Upper lobe of left lung (tissue), 6 donors: ENCODE measurements at regions not wholly inside any gene's neighbourhood (a gene's known extent, or its start where the extent isn't known, plus 50 kb on each side); places are given as distances from the start of the nearest gene placed in this dataset.

Source experiments
- ATAC-seq, 2 donors: fragments of 200-7000 bp; cut with Tn5 transposase; one replicate each; pipeline ENCODE4 v1.9.1; 2022; ENCODE audit warnings: mild to moderate bottlenecking in 2 of 2, moderate library complexity in 2 of 2; ENCODE audit not compliant: low FRiP score in 2 of 2
- DNase-seq, 2 donors: peaks; one replicate each; pipeline ENCODE4 v3.0.0-alpha.2; 2019 to 2020
- H3K27ac ChIP-seq, 4 donors: fragments of 200-600 bp; sonication (generic); one replicate each; pipeline ENCODE4 v1.5.1; 2016 to 2019
- H3K27me3 ChIP-seq, 4 donors: fragments of 200-600 bp; sonication (generic); one replicate each; pipeline ENCODE4 v1.5.1; 2017 to 2019
- H3K36me3 ChIP-seq, 4 donors: fragments of 200-600 bp; sonication (generic); one replicate each; pipeline ENCODE4 v1.5.1; 2016 to 2019
- H3K4me1 ChIP-seq, 4 donors: fragments of 200-600 bp; sonication (generic); one replicate each; pipeline ENCODE4 v1.5.1; 2018 to 2019
- H3K4me3 ChIP-seq, 4 donors: fragments of 200-600 bp; sonication (generic); one replicate each; pipeline ENCODE4 v1.5.1; 2017 to 2019; ENCODE audit warnings: mild to moderate bottlenecking in 2 of 4, moderate library complexity in 1 of 4
- H3K9me3 ChIP-seq, 4 donors: fragments of 200-600 bp; sonication (generic); one replicate each; pipeline ENCODE4 v1.5.1; 2018 to 2019
- EP300 ChIP-seq, 4 donors: sonication (generic); formaldehyde crosslinking; IDR thresholded peaks; one replicate each; pipeline ENCODE4 v1.5.1; 2017; ENCODE audit warnings: antibody characterized with exemption in 4 of 4, control low read depth in 2 of 4
- POLR2A ChIP-seq, 4 donors: fragments of 450-650 bp; IDR thresholded peaks; one replicate each; pipeline ENCODE4 v1.5.1; 2016 to 2017; ENCODE audit warnings: antibody characterized with exemption in 4 of 4, mild to moderate bottlenecking in 2 of 4
- POLR2AphosphoS5 ChIP-seq, 2 donors: sonication (generic); formaldehyde crosslinking; IDR thresholded peaks; one replicate each; pipeline ENCODE4 v1.5.1; 2017; ENCODE audit warnings: antibody characterized with exemption in 2 of 2
- WGBS, 2 donors: methylation state at CpG; one replicate each; pipeline ENCODE4 v1.1.5; 2017 to 2018; 5-methylcytosine and 5-hydroxymethylcytosine counted together
- TF ChIP-seq, protein P1 (sequence below), 6 experiments: fragments of 450-650 bp in 4 of 6; fragments of 200-600 bp in 2 of 6; sonication (generic) in 2 of 6; IDR thresholded peaks; one replicate each; pipeline ENCODE4 v1.5.1; 2016 to 2019; ENCODE audit warnings: antibody characterized with exemption in 6 of 6
- donor health status: DM: no; HTN: no; CAD: no; lungs with moderate emphysema.
- donor health status: DM: no; HTN: yes; CAD: no; lungs with severe emphysema.

DNA sequence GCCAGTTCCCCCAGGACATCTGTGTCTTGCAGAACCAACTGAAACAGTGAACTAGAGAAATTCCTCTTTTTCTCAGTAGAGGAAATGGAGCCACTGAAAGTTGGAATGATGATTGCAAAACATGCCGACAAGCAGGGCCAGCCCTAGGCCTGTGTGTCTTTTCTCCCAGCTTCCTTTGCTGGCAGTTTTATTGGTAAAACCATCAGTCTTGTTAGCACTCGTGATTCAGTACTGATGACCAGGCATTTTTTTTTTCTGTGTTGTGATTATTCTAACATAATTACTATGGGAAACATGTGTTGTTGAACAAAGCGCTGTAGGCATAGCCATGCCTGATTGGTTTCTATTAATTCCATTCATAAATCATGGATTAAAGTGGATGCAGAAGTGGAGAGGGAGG is 620.7 kb downstream of the AACS start:
- Histone ChIP-seq H3K27me3 (no peaks in the 10 kb centered on the region), H3K27ac (no peak overlapping the region), H3K4me1 (no peaks in the 10 kb centered on the region), H3K4me3 (no peak overlapping the region), H3K9me3 (no peaks in the 10 kb centered on the region), H3K36me3 (no peaks in the 10 kb centered on the region)
- TF ChIP-seq EP300 (IDR thresholded peaks at IDR 0.05), result no peak
- TF ChIP-seq POLR2A (IDR thresholded peaks at IDR 0.05), result no peak
- TF ChIP-seq, protein P1, sequence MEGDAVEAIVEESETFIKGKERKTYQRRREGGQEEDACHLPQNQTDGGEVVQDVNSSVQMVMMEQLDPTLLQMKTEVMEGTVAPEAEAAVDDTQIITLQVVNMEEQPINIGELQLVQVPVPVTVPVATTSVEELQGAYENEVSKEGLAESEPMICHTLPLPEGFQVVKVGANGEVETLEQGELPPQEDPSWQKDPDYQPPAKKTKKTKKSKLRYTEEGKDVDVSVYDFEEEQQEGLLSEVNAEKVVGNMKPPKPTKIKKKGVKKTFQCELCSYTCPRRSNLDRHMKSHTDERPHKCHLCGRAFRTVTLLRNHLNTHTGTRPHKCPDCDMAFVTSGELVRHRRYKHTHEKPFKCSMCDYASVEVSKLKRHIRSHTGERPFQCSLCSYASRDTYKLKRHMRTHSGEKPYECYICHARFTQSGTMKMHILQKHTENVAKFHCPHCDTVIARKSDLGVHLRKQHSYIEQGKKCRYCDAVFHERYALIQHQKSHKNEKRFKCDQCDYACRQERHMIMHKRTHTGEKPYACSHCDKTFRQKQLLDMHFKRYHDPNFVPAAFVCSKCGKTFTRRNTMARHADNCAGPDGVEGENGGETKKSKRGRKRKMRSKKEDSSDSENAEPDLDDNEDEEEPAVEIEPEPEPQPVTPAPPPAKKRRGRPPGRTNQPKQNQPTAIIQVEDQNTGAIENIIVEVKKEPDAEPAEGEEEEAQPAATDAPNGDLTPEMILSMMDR (IDR thresholded peaks at IDR 0.05), result no peak
- TF ChIP-seq POLR2AphosphoS5 (IDR thresholded peaks at IDR 0.05), result no peak
- ATAC-seq (no peak), DNase-seq (no peak)
- WGBS, 2 donors, result 43 to 44% methylated on average over 3 of the region's 3 CpGs

DNA sequence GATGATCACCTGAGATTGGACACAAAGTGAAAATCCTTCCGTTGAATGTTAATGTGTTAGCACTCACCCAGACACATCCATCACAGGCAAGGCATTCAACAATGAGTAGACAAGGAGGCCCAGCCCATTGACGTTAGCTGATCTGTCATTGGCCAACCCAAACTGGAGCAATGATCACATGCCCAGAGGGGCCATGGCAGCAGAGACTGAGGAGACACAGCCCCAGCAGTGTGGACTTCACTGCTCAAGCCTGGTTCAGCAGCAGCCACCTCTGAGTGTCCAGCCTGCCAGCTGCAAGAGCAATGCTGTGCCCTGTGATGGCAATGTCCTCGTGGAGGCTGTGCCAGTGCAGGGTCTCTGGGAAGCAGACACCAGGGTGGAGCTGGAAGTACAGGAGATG is 622.2 kb downstream of the AACS start:
- no peak overlapping the region for H3K27ac ChIP-seq
- 59 to 64% methylated on average over 2 to 3 of the region's 3 CpGs for WGBS, 2 donors
- no peak for DNase-seq
- H3K27me3 ChIP-seq, result no peaks in the 10 kb centered on the region
- TF ChIP-seq POLR2A (IDR thresholded peaks at IDR 0.05) (no peak), EP300 (IDR thresholded peaks at IDR 0.05) (no peak), POLR2AphosphoS5 (IDR thresholded peaks at IDR 0.05) (no peak)
- TF ChIP-seq, protein P1 (IDR thresholded peaks at IDR 0.05), result no peak
- no peaks in the 10 kb centered on the region for H3K9me3 ChIP-seq
- no peak overlapping the region for H3K4me3 ChIP-seq
- ATAC-seq, result no peak
- H3K4me1 ChIP-seq, result no peaks in the 10 kb centered on the region
- no peaks in the 10 kb centered on the region for H3K36me3 ChIP-seq

DNA sequence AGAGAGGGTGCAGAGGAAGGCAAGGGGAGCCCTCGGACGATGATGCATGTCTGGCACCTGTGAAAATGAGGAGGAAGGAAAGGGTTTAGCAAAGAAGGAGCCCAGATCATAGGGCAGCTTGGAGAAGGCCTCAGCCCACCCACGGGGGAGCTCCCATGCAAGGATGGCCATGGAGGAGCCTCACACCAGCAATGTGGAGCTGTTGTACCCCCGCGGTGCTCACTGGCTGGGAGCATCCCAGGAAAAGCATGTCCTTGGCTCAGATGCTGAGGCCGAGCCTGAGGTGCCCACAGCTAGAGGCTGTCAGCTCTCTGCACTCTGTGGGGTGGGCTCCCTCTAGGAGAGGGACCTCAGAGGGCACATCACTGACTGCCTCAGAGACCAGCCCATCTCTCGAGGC is 622.6 kb downstream of the AACS start:
- no peaks in the 10 kb centered on the region for H3K36me3 ChIP-seq
- DNase-seq, result peak in 1 of 2 donors; percentile 19
- no peak overlapping the region for H3K27ac ChIP-seq
- ATAC-seq, result no peak
- H3K9me3 ChIP-seq, result no peaks in the 10 kb centered on the region
- no peak overlapping the region for H3K4me3 ChIP-seq
- 71 to 74% methylated on average over 6 to 7 of the region's 7 CpGs for whole genome bisulfite sequencing, 2 donors
- H3K4me1 ChIP-seq, result no peaks in the 10 kb centered on the region
- H3K27me3 ChIP-seq, result no peaks in the 10 kb centered on the region
- TF ChIP-seq EP300 (IDR thresholded peaks at IDR 0.05) (no peak), POLR2A (IDR thresholded peaks at IDR 0.05) (no peak), POLR2AphosphoS5 (IDR thresholded peaks at IDR 0.05) (no peak)
- TF ChIP-seq, protein P1 (IDR thresholded peaks at IDR 0.05), result no peak

DNA sequence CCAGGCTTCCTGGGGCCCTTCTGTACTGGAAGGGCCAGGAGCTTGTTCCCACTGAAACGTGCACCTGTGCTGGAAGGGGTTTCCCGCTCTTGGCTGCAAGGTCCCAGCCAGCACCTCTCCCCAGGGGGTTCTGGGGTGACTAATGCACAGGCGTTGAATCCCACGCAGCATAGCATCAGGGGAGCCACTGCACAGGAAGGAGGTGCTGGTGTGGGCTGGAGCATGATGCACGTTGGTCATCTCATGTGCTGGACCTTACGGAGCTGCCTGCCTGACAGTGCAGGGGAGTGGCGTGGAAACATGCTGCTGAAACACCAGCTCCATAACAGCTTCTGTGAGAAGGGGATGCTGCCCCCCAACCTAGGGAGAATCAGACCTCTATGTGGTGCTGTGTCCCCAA is 623.0 kb downstream of the AACS start:
- Histone ChIP-seq H3K4me3 (no peak overlapping the region), H3K9me3 (no peaks in the 10 kb centered on the region), H3K36me3 (no peaks in the 10 kb centered on the region), H3K27ac (no peak overlapping the region), H3K4me1 (no peaks in the 10 kb centered on the region), H3K27me3 (no peaks in the 10 kb centered on the region)
- WGBS, 2 donors, result 81% methylated on average over 7 of the region's 7 CpGs; no CpG with 5 or more reads in 1 of the 2 donors
- ATAC-seq, result no peak
- DNase-seq, result peak in 1 of 2 donors; percentile 15
- TF ChIP-seq POLR2AphosphoS5 (IDR thresholded peaks at IDR 0.05) (no peak), POLR2A (IDR thresholded peaks at IDR 0.05) (no peak)

DNA sequence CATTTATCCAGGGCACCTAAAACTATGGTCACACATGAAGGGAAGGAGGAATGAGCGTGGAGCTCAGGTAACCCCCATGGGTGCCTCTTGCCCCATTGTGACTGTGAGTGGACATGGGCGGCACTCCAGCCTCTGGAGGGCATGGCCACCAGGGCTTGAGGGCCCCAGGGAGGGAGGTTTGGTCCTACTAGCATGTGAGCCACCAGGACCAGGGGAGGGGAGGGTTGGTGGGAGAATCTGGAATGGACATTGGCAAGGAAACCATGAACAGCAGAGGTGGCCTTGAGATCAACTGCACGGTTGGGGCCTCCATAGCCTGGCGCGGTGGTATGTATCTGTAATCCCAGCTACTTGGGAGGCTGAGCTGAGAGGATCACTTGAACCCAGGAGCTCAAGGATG is 623.6 kb downstream of the AACS start:
- WGBS, 2 donors, result 83 to 98% methylated on average over 5 of the region's 5 CpGs
- no peak for DNase-seq
- Histone ChIP-seq H3K27me3 (no peaks in the 10 kb centered on the region), H3K36me3 (no peaks in the 10 kb centered on the region), H3K4me3 (no peak overlapping the region), H3K9me3 (no peaks in the 10 kb centered on the region), H3K4me1 (no peaks in the 10 kb centered on the region), H3K27ac (no peak overlapping the region)
- ATAC-seq, result no peak
- TF ChIP-seq, protein P1 (IDR thresholded peaks at IDR 0.05), result no peak
- no peak for TF ChIP-seq POLR2AphosphoS5 (IDR thresholded peaks at IDR 0.05)
